GM18907 (cell line): ENCODE measurements at regions not wholly inside any gene's neighbourhood (a gene's known extent, or its start where the extent isn't known, plus 50 kb on each side); places are given as distances from the start of the nearest gene placed in this dataset.

Source experiments
- ATAC-seq: cut with Tn5 transposase; IDR thresholded peaks from one replicate; pipeline ENCODE4 v1.9.1; 2021; ENCODE audit warnings: mild to moderate bottlenecking, moderate library complexity; ENCODE audit not compliant: unreplicated experiment

- ATAC-seq, result no peak
These were observed 735.6 kb upstream of the MARCKS start for GRCh38 chr6:113121571-113121970.

GRCh38 chr6:113122060-113122459, 735.1 kb upstream of the MARCKS start:
- ATAC-seq, result no peak

GRCh38 chr6:113125626-113126025, 731.5 kb upstream of the MARCKS start:
- ATAC-seq, result no peak

- no peak for ATAC-seq
These were observed 729.2 kb upstream of the MARCKS start for GRCh38 chr6:113127786-113128419.

GRCh38 chr6:113128661-113129060, 728.5 kb upstream of the MARCKS start:
- ATAC-seq, result no peak

GRCh38 chr6:113129991-113130390, 727.2 kb upstream of the MARCKS start:
- ATAC-seq, result no peak

GRCh38 chr6:113137426-113137825, 719.7 kb upstream of the MARCKS start:
- ATAC-seq, result no peak

- ATAC-seq, result no peak
These were observed 716.4 kb upstream of the MARCKS start for GRCh38 chr6:113140721-113141120.

GRCh38 chr6:113141901-113142300, 715.2 kb upstream of the MARCKS start:
- no peak for ATAC-seq

GRCh38 chr6:113142671-113143174, 714.4 kb upstream of the MARCKS start:
- ATAC-seq, result no peak

- ATAC-seq, result no peak
These were observed 713.9 kb upstream of the MARCKS start for GRCh38 chr6:113143206-113143605.

GRCh38 chr6:113144117-113144516, 713.0 kb upstream of the MARCKS start:
- ATAC-seq, result no peak

- no peak for ATAC-seq
These were observed 710.3 kb upstream of the MARCKS start for GRCh38 chr6:113146878-113147277.

GRCh38 chr6:113147544-113147943, 709.6 kb upstream of the MARCKS start:
- no peak for ATAC-seq

GRCh38 chr6:113148566-113148965, 708.6 kb upstream of the MARCKS start:
- no peak for ATAC-seq

- no peak for ATAC-seq
These were observed 707.6 kb upstream of the MARCKS start for GRCh38 chr6:113149511-113149910.

GRCh38 chr6:113160306-113161017, 696.7 kb upstream of the MARCKS start:
- no peak for ATAC-seq

GRCh38 chr6:113161018-113161315, 696.2 kb upstream of the MARCKS start:
- ATAC-seq, result no peak

GRCh38 chr6:113162739-113163138, 694.4 kb upstream of the MARCKS start:
- ATAC-seq, result no peak

- ATAC-seq, result no peak
These were observed 689.1 kb upstream of the MARCKS start for GRCh38 chr6:113168057-113168456.

GRCh38 chr6:113169484-113169883, 687.7 kb upstream of the MARCKS start:
- ATAC-seq, result no peak

- ATAC-seq, result no peak
These were observed 686.7 kb upstream of the MARCKS start for GRCh38 chr6:113170454-113170853.

- ATAC-seq, result no peak
These were observed 685.3 kb upstream of the MARCKS start for GRCh38 chr6:113171882-113172281.
